ENCODE measurements at regions not wholly inside any gene's neighbourhood (a gene's known extent, or its start where the extent isn't known, plus 50 kb on each side); places are given as distances from the start of the nearest gene placed in this dataset.

DNA sequence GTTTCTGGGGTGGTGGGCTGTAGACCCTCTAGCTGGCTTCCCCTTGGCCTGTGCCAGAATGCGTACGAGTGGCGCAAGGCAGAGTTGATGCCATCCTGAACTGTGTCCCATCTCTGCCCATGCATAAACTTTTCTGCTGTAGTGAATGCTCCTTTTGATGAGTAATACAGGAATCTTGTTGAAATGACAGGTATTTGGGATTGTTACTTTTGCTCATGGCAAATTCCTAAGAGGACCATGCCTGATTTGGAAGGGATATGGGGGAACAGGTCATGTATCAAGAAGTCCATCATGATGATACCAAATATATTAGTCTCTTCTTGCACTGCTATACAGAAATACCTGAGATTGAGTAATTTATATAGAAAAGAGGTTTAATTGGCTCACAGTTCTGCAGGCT, 648.0 kb downstream of the SLC4A3 start:
- TF ChIP-seq, protein P1, sequence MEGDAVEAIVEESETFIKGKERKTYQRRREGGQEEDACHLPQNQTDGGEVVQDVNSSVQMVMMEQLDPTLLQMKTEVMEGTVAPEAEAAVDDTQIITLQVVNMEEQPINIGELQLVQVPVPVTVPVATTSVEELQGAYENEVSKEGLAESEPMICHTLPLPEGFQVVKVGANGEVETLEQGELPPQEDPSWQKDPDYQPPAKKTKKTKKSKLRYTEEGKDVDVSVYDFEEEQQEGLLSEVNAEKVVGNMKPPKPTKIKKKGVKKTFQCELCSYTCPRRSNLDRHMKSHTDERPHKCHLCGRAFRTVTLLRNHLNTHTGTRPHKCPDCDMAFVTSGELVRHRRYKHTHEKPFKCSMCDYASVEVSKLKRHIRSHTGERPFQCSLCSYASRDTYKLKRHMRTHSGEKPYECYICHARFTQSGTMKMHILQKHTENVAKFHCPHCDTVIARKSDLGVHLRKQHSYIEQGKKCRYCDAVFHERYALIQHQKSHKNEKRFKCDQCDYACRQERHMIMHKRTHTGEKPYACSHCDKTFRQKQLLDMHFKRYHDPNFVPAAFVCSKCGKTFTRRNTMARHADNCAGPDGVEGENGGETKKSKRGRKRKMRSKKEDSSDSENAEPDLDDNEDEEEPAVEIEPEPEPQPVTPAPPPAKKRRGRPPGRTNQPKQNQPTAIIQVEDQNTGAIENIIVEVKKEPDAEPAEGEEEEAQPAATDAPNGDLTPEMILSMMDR (IDR thresholded peaks at IDR 0.05) = no peak
- no peak for ATAC-seq
- 82 to 95% methylated on average over 3 of the region's 3 CpGs for WGBS, 2 donors

DNA sequence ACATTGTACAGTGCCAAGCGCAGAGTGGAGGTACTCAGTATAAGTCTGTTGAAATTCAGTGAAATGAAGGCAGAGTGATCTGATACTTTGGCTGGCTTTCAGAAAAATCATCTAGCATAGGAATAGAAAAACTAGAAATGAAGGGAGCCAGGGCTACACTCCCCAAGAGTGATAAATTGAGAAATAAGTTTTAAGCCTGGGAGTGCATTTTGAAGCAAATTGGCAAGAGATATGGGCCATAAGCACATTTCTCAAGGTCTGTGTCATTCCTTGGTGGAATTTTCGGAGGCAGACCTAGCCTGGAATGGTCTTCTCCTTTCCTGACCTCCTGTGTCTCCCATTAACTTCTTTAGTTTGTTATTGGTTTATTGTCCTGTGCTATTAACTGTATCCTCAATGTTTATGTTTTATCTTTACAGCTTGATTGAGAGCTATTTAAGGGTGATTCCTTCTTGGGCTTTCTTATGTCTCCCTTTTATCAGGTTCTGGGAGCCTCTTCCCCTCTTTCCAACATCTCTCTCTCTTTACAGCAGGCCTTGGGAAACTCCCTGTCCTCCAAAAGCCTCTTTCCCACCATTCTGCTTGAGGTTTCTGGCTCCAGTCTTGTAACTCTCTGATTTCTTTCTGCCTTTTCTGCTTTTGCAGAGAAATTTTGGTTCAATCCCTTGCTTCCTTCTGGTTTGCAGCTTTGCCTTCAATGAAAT, 649.5 kb downstream of the SLC4A3 start:
- 78 to 83% methylated on average over 2 of the region's 2 CpGs for WGBS, 2 donors
- intact Hi-C loops (cut with DNase I) = no loop called here
- H3K36me3 ChIP-seq = no peaks in the 10 kb centered on the region
- peaks cover 0 to 8% (median 0%) of the 10 kb centered on the region in 9 donors for H3K4me1 ChIP-seq
- DNase-seq (no peak), ATAC-seq (peak in 2 of 8 donors; percentile 58 to 77)
- no peak overlapping the region for H3K4me3 ChIP-seq
- TF ChIP-seq, protein P1 (IDR thresholded peaks at IDR 0.05) = no peak
- H3K27ac ChIP-seq = peak overlapping the region in 1 of 10 donors; percentile 48
- H3K27me3 ChIP-seq = no peaks in the 10 kb centered on the region
- H3K9me3 ChIP-seq = no peaks in the 10 kb centered on the region

More for the DNA sequence above, 648.0 kb downstream of the SLC4A3 start:
- no peak overlapping the region for H3K4me3 ChIP-seq
- H3K4me1 ChIP-seq = peaks cover 0 to 8% (median 0%) of the 10 kb centered on the region in 9 donors
- no peak overlapping the region for H3K27ac ChIP-seq
- H3K9me3 ChIP-seq = no peaks in the 10 kb centered on the region
- no peaks in the 10 kb centered on the region for H3K27me3 ChIP-seq
- intact Hi-C loops (cut with DNase I) = no loop called here
- H3K36me3 ChIP-seq = no peaks in the 10 kb centered on the region
- no peak for DNase-seq

DNA sequence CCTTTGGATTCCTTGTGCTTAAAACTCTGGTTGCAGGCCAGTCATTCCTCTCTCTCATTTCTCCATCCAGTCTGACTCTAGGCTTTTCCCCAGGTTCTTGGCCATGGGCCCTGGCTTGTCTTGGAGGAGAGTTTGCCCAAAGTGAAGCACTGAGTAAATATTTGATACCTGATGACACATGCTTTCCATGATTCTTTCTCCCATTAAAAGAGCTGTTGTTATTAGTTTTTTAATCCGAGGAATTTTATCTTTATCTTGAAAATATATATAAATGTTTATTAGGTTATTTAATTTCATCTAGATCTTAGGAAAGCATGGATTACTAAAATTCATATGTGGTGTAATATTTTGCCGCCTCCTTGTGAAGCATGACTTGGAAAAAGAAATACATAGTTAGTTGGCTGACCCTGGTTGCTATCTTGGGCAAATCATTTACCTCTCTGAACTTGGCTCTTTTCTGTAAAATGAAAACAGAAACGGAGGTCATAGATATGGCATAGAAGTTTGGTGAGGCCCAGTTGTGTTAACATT, 650.1 kb downstream of the SLC4A3 start:
- H3K4me3 ChIP-seq = no peak overlapping the region
- no peaks in the 10 kb centered on the region for H3K27me3 ChIP-seq
- WGBS, 2 donors = 76 to 77% methylated on average over 3 of the region's 3 CpGs
- no peaks in the 10 kb centered on the region for H3K9me3 ChIP-seq
- peaks cover 0 to 8% (median 0%) of the 10 kb centered on the region in 9 donors for H3K4me1 ChIP-seq
- no peaks in the 10 kb centered on the region for H3K36me3 ChIP-seq
- TF ChIP-seq, protein P1 (IDR thresholded peaks at IDR 0.05) = no peak
- DNase-seq = peak; percentile 11 to 31
- ATAC-seq = peak in 6 of 8 donors; percentile 39 to 80 (median 60)
- intact Hi-C loops (cut with DNase I) = no loop called here
- H3K27ac ChIP-seq = no peak overlapping the region

DNA sequence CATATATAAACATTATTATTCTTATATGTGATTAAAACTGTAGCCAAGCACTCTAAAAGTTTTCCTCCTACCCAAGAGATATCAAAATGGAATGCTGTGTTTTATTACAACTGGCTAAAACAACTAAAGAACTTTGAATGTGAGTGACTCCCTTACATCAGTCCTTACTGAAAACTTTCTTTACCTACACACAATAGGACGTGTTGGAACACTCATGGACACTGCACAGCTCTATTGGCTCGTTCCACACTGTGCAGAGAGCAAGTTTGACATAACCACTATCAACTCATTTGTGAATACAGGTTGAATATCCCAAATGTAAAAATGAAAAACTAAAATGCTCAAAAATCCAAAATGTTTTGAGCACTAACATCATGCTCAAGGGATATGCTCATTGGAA, 650.6 kb downstream of the SLC4A3 start:
- Histone ChIP-seq H3K36me3 (no peaks in the 10 kb centered on the region), H3K4me1 (peaks cover 0 to 8% (median 0%) of the 10 kb centered on the region in 9 donors), H3K27ac (no peak overlapping the region), H3K4me3 (no peak overlapping the region), H3K9me3 (no peaks in the 10 kb centered on the region), H3K27me3 (no peaks in the 10 kb centered on the region)
- 58 to 64% methylated on average over 2 of the region's 2 CpGs for WGBS, 2 donors
- ATAC-seq = no peak
- DNase-seq = no peak
- intact Hi-C loops (cut with DNase I) = no loop called here
- TF ChIP-seq, protein P1 (IDR thresholded peaks at IDR 0.05) = no peak

Measured in heart right ventricle (tissue), 16 donors.